SK-N-SH (cell line): ENCODE measurements at regions not wholly inside any gene's neighbourhood (a gene's known extent, or its start where the extent isn't known, plus 50 kb on each side); places are given as distances from the start of the nearest gene placed in this dataset.

ENCODE experiments used
- CTCF ChIA-PET: fragments of 300-600, 350-600 bp; formaldehyde crosslinking; extraction: SDS; loops from one replicate; lab custom pipeline; 2021; lab: Yijun Ruan, JAX
- POLR2A ChIA-PET: fragments of 350-600 bp; sonication (Branson Sonifier 250); formaldehyde crosslinking; extraction: SDS; loops from one replicate; lab custom pipeline; 2020; ENCODE audit warnings: antibody characterized with exemption, inconsistent platforms; lab: Yijun Ruan, JAX
- DNase-seq: peaks from one replicate; pipeline ENCODE4 v3.0.0; 2012
- H2AFZ ChIP-seq: fragments of 200-600 bp; sonication (generic); 2 replicates; pipeline ENCODE4 v1.8.1; 2016; ENCODE audit warnings: antibody characterized with exemption, mild to moderate bottlenecking, low read depth
- H3F3A ChIP-seq: fragments of 200-600 bp; sonication (generic); replicated peaks from 2 replicates; pipeline ENCODE3; 2016; ENCODE audit warnings: antibody characterized with exemption, mild to moderate bottlenecking; ENCODE audit not compliant: insufficient read depth
- H3K27ac ChIP-seq, 2 experiments: fragments of 200-500 bp in 1 of 2; fragments of 200-600 bp in 1 of 2; sonication (Bioruptor generic) in 1 of 2; sonication (generic), shearing (Covaris generic) in 1 of 2; 2 replicates each; pipeline versions ENCODE4 v1.5.1 to v1.6.1; 2014 to 2016; ENCODE audit warnings: low read depth in 2 of 2, inconsistent platforms in 1 of 2, low read length in 1 of 2, mild to moderate bottlenecking in 1 of 2, mixed read lengths in 1 of 2
- H3K27me3 ChIP-seq: fragments of 200-600 bp; sonication (generic), shearing (Covaris generic); 2 replicates; pipeline ENCODE4 v1.6.1; 2016; ENCODE audit warnings: mixed run types; ENCODE audit not compliant: insufficient read depth
- H3K36me3 ChIP-seq, 2 experiments: fragments of 200-500 bp in 1 of 2; fragments of 200-600 bp in 1 of 2; sonication (Bioruptor generic) in 1 of 2; sonication (generic) in 1 of 2; replicated peaks in 1 of 2; 2 replicates each; pipeline versions ENCODE3 to v1.5.1; 2014 to 2016; ENCODE audit warnings: low read length in 1 of 2, mild to moderate bottlenecking in 1 of 2; ENCODE audit not compliant: insufficient read depth in 2 of 2, control insufficient read depth in 1 of 2
- H3K4me1 ChIP-seq, 2 experiments: fragments of 200-500 bp in 1 of 2; fragments of 200-600 bp in 1 of 2; sonication (Bioruptor generic) in 1 of 2; sonication (generic), shearing (Covaris generic) in 1 of 2; 2 replicates each; pipeline versions ENCODE4 v1.5.1 to v1.6.1; 2014 to 2016; ENCODE audit warnings: low read depth in 1 of 2, low read length in 1 of 2, mixed run types in 1 of 2; ENCODE audit not compliant: insufficient read depth in 2 of 2, control insufficient read depth in 1 of 2
- H3K4me2 ChIP-seq: fragments of 200-600 bp; sonication (generic), shearing (Covaris generic); 2 replicates; pipeline ENCODE4 v1.6.1; 2017; ENCODE audit warnings: mixed run types
- H3K4me3 ChIP-seq, 2 experiments: fragments of 200-500 bp in 1 of 2; fragments of 200-600 bp in 1 of 2; sonication (Bioruptor generic) in 1 of 2; sonication (generic), shearing (Covaris generic) in 1 of 2; 2 replicates each; pipeline versions ENCODE4 v1.5.1 to v1.8.1; 2014 to 2016; ENCODE audit warnings: low read depth in 2 of 2, inconsistent platforms in 1 of 2, low read length in 1 of 2, mild to moderate bottlenecking in 1 of 2, mixed read lengths in 1 of 2, moderate library complexity in 1 of 2
- H3K79me2 ChIP-seq: fragments of 200-600 bp; sonication (generic); 2 replicates; pipeline ENCODE4 v1.8.1; 2017; ENCODE audit warnings: mild to moderate bottlenecking; ENCODE audit not compliant: insufficient read depth
- H3K9ac ChIP-seq: fragments of 200-600 bp; sonication (generic); 2 replicates; pipeline ENCODE4 v1.6.1; 2017; ENCODE audit warnings: mixed run types
- H3K9me2 ChIP-seq: fragments of 200-600 bp; sonication (generic); 2 replicates; pipeline ENCODE4 v1.6.1; 2017; ENCODE audit warnings: mixed run types
- H3K9me3 ChIP-seq: fragments of 200-600 bp; sonication (generic); 2 replicates; pipeline ENCODE4 v1.6.1; 2017; ENCODE audit warnings: mixed run types, mild to moderate bottlenecking, moderate library complexity
- H4K20me1 ChIP-seq: fragments of 200-600 bp; sonication (generic); 2 replicates; pipeline ENCODE4 v1.6.1; 2017; ENCODE audit warnings: mild to moderate bottlenecking, mixed run types; ENCODE audit not compliant: insufficient read depth
- CHD2 ChIP-seq: fragments of 150-350 bp; IDR thresholded peaks from 2 replicates; pipeline ENCODE4 v1.6.1; 2018; ENCODE audit warnings: low read length; ENCODE audit not compliant: partially characterized antibody
- FOSL2 ChIP-seq: IDR thresholded peaks from 2 replicates; pipeline ENCODE4 v1.4.0; 2012; ENCODE audit warnings: low read depth, mild to moderate bottlenecking, moderate library complexity, borderline replicate concordance
- FOXJ3 ChIP-seq: sonication (generic); formaldehyde crosslinking; IDR thresholded peaks from 2 replicates; pipeline ENCODE4 v1.5.1; 2020; ENCODE audit warnings: mild to moderate bottlenecking, missing genetic modification reagents
- FOXM1 ChIP-seq: IDR thresholded peaks from 2 replicates; pipeline ENCODE4 v1.4.0; 2012; ENCODE audit warnings: low read depth, mild to moderate bottlenecking
- GATA2 ChIP-seq: sonication (generic); formaldehyde crosslinking; IDR thresholded peaks from 2 replicates; pipeline ENCODE4 v1.5.0; 2020; ENCODE audit warnings: mild to moderate bottlenecking, missing genetic modification reagents
- JUND ChIP-seq: IDR thresholded peaks from 2 replicates; pipeline ENCODE4 v1.4.0; 2012
- MEF2A ChIP-seq: IDR thresholded peaks from 2 replicates; pipeline ENCODE4 v1.4.0; 2012; ENCODE audit warnings: low read depth, borderline replicate concordance
- MXI1 ChIP-seq: IDR thresholded peaks from 2 replicates; pipeline ENCODE4 v1.6.1; 2012; ENCODE audit warnings: mild to moderate bottlenecking, low read depth, low read length, improper control_type of control experiment
- NFIC ChIP-seq: IDR thresholded peaks from 2 replicates; pipeline ENCODE4 v1.4.0; 2012; ENCODE audit warnings: borderline replicate concordance
- NRF1 ChIP-seq: IDR thresholded peaks from 2 replicates; pipeline ENCODE4 v1.6.1; 2012; ENCODE audit warnings: low read depth, mild to moderate bottlenecking, low read length
- RXRA ChIP-seq: IDR thresholded peaks from 2 replicates; pipeline ENCODE4 v1.4.0; 2012; ENCODE audit warnings: low read depth, mild to moderate bottlenecking, borderline replicate concordance
- SMC3 ChIP-seq: IDR thresholded peaks from 2 replicates; pipeline ENCODE4 v1.6.1; 2012; ENCODE audit warnings: low read depth, low read length, improper control_type of control experiment
- TAF1 ChIP-seq: IDR thresholded peaks from 2 replicates; pipeline ENCODE4 v1.6.1; 2012; ENCODE audit warnings: low read depth, mild to moderate bottlenecking, low read length, moderate library complexity, borderline replicate concordance
- TCF12 ChIP-seq: IDR thresholded peaks from 2 replicates; pipeline ENCODE4 v1.4.0; 2012
- YY1 ChIP-seq: IDR thresholded peaks from 2 replicates; pipeline ENCODE4 v1.4.0; 2012; ENCODE audit warnings: low read depth, mild to moderate bottlenecking
- WGBS: methylation state at CpG from one replicate; pipeline ENCODE4 v1.1.6; 2017; ENCODE audit warnings: low lambda C conversion rate; 5-methylcytosine and 5-hydroxymethylcytosine counted together
- TF ChIP-seq, protein P1 (sequence below): fragments of 150-350 bp; IDR thresholded peaks from 2 replicates; pipeline ENCODE4 v1.6.1; 2016; ENCODE audit warnings: mild to moderate bottlenecking, low read depth, low read length
- TF ChIP-seq, protein P2 (sequence below): IDR thresholded peaks from 2 replicates; pipeline ENCODE4 v1.4.0; 2012; ENCODE audit warnings: low read depth, borderline replicate concordance
- TF ChIP-seq, protein P3 (sequence below): IDR thresholded peaks from 2 replicates; pipeline ENCODE4 v1.4.0; 2012; ENCODE audit warnings: low read depth, borderline replicate concordance
- TF ChIP-seq, protein P4 (sequence below): IDR thresholded peaks from 2 replicates; pipeline ENCODE4 v1.4.0; 2012; ENCODE audit warnings: low read depth

DNA sequence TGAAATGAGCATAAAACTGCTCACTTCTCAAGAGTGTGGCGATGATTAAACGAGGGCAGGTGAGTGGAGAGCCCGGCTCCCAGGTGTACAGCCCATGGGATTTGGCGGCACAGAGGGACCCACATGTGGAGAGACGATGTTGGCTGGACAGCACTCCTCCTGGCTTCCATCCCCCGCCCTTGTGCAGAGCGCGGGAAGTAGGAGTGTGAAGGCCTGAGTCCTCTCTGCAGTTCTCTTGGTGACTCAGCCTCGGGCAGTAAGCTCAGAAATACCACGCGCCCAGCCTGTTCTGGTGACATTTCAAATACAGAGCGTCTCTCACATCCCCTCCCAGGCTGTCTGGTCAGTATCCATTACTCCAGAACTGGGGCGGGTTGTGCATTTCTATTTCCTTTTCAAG lies 94.2 kb upstream of the SRSF6 start:
- no peaks in the 10 kb centered on the region for H3K9me2 ChIP-seq
- POLR2A ChIA-PET = no interaction called here
- no peak for DNase-seq

DNA sequence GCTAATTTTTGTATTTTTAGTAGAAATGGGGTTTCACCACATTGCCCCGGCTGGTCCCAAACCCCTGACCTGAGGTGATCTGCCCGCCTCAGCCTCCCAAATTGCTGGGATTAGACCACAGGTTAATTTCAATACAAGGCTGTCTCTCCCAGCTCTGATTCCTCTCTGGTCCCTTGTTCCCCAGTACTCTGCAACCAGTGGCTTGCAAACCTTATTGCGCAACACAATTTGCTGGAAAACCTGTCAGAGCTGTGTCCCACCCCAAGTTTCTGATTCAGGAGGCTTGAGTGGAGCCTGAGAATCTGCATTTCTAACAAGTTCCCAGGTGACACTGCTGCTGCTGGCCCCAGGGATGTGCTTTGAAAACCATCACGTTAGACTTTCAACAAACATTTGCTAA lies 96.2 kb upstream of the SRSF6 start:
- H3K27ac ChIP-seq = no peak overlapping the region
- H3K79me2 ChIP-seq = no peaks in the 10 kb centered on the region
- peaks cover 0 to 4% of the 10 kb centered on the region in 2 experiments; a peak in 1 of 4 replicates for H3K4me1 ChIP-seq
- no peak overlapping the region for H2AFZ ChIP-seq
- H3K36me3 ChIP-seq = no peaks in the 10 kb centered on the region
- no peak for DNase-seq
- CTCF ChIA-PET = interaction anchor here (0.6 to 1.4 kb wide), 4 partner anchors 15 to 29 kb away, joined by 3 to 5 read pairs (median 3); no protein-coding TSS in a partner anchor
- POLR2A ChIA-PET = no interaction called here
- no peaks in the 10 kb centered on the region for H3F3A ChIP-seq
- TF ChIP-seq, protein P1, sequence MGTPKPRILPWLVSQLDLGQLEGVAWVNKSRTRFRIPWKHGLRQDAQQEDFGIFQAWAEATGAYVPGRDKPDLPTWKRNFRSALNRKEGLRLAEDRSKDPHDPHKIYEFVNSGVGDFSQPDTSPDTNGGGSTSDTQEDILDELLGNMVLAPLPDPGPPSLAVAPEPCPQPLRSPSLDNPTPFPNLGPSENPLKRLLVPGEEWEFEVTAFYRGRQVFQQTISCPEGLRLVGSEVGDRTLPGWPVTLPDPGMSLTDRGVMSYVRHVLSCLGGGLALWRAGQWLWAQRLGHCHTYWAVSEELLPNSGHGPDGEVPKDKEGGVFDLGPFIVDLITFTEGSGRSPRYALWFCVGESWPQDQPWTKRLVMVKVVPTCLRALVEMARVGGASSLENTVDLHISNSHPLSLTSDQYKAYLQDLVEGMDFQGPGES = no peak
- TF ChIP-seq NRF1 (no peak), SMC3 (no peak), FOXJ3 (CRISPR knock-in tag) (no peak), YY1 (no peak), JUND (no peak), GATA2 (no peak), FOXM1 (no peak), FOSL2 (no peak), NFIC (no peak), RXRA (no peak), CHD2 (no peak)
- TF ChIP-seq, protein P2, sequence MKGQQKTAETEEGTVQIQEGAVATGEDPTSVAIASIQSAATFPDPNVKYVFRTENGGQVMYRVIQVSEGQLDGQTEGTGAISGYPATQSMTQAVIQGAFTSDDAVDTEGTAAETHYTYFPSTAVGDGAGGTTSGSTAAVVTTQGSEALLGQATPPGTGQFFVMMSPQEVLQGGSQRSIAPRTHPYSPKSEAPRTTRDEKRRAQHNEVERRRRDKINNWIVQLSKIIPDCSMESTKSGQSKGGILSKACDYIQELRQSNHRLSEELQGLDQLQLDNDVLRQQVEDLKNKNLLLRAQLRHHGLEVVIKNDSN = no peak
- TF ChIP-seq, protein P3, sequence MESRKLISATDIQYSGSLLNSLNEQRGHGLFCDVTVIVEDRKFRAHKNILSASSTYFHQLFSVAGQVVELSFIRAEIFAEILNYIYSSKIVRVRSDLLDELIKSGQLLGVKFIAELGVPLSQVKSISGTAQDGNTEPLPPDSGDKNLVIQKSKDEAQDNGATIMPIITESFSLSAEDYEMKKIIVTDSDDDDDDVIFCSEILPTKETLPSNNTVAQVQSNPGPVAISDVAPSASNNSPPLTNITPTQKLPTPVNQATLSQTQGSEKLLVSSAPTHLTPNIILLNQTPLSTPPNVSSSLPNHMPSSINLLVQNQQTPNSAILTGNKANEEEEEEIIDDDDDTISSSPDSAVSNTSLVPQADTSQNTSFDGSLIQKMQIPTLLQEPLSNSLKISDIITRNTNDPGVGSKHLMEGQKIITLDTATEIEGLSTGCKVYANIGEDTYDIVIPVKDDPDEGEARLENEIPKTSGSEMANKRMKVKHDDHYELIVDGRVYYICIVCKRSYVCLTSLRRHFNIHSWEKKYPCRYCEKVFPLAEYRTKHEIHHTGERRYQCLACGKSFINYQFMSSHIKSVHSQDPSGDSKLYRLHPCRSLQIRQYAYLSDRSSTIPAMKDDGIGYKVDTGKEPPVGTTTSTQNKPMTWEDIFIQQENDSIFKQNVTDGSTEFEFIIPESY = no peak
- 38% methylated on average over 4 of the region's 4 CpGs for WGBS
- H3K9me3 ChIP-seq = no peaks in the 10 kb centered on the region
- no peaks in the 10 kb centered on the region for H4K20me1 ChIP-seq
- H3K27me3 ChIP-seq = no peaks in the 10 kb centered on the region
- H3K4me3 ChIP-seq = no peak overlapping the region
- H3K9ac ChIP-seq = no peak overlapping the region
- H3K4me2 ChIP-seq = no peak overlapping the region
- H3K9me2 ChIP-seq = no peaks in the 10 kb centered on the region

More for the DNA sequence above, 94.2 kb upstream of the SRSF6 start:
- no peaks in the 10 kb centered on the region for H4K20me1 ChIP-seq
- H3K4me1 ChIP-seq = peaks cover 0 to 4% of the 10 kb centered on the region in 2 experiments; a peak in 1 of 4 replicates
- H3K36me3 ChIP-seq = no peaks in the 10 kb centered on the region
- H3K79me2 ChIP-seq = no peaks in the 10 kb centered on the region
- H3K27me3 ChIP-seq = no peaks in the 10 kb centered on the region
- H3K4me3 ChIP-seq = no peak overlapping the region
- no peak overlapping the region for H3K27ac ChIP-seq
- H3K4me2 ChIP-seq = no peak overlapping the region
- H3F3A ChIP-seq = no peaks in the 10 kb centered on the region
- CTCF ChIA-PET = interaction anchor here (1.9 kb wide), 1 partner anchor 27 kb away, joined by 5 read pairs; no protein-coding TSS in a partner anchor
- H2AFZ ChIP-seq = no peak overlapping the region
- H3K9ac ChIP-seq = no peak overlapping the region
- WGBS = 46% methylated on average over 13 of the region's 13 CpGs
- no peaks in the 10 kb centered on the region for H3K9me3 ChIP-seq
- TF ChIP-seq MEF2A (no peak), TAF1 (no peak), TCF12 (no peak), RXRA (no peak), FOXM1 (no peak), JUND (no peak), MXI1 (no peak), NFIC (no peak)
- TF ChIP-seq, protein P4, sequence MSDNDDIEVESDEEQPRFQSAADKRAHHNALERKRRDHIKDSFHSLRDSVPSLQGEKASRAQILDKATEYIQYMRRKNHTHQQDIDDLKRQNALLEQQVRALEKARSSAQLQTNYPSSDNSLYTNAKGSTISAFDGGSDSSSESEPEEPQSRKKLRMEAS = no peak
